HG02870 (cell line): ENCODE measurements at regions not wholly inside any gene's neighbourhood (a gene's known extent, or its start where the extent isn't known, plus 50 kb on each side); places are given as distances from the start of the nearest gene placed in this dataset.

Experiments used
- ATAC-seq: cut with Tn5 transposase; IDR thresholded peaks from one replicate; pipeline ENCODE4 v1.9.1; 2021; ENCODE audit warnings: mild to moderate bottlenecking, moderate library complexity; ENCODE audit not compliant: unreplicated experiment

DNA sequence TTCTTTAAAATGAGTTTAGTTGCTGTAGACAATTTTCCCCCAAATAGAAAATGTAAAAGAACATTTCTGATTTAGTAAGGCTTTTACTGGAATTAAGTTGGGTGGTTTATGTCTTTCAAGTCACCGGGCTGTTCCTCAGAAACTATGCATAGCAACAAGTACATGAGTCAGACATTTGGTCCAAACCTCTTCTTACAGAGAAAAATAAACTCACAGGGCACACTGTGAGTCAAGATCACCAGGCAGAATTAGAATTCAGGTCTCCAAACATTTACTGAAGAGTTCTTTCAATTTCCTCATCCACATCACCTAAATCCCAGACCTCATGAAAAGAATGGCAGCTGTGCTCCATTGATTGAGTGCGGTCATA, 476.1 kb upstream of the SOX5 start:
- ATAC-seq = no peak

DNA sequence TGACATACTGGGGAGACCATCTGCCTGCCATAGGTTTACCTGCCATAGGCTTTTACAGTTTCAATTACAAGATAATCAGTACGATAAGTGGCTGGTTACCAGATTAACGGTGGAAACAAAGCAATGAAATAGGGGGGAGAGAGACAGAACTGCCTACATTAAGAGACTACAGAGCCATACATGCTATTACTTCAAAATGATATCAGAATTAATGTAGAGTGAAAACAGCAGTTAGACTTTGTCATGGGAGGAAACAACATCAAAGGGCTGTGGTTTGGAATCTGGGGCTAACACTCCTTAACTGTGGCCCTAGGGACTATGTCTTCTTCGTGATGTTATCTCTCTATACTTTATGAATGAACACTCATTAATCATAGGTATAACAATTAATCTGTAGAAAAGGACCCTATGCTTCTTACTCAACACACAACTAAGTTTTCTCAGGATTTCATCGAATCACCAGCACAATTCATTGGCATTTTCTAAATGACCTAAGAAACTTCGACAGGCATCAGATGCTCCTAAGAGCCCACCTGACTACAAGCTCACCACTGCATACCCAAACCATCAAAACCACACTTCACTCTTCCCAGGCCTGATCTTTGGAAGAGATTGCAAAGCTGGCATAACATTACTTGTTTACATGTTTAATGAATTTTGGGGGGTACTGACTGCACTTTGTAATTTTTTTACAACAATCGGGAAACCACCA, 475.6 kb upstream of the SOX5 start:
- ATAC-seq = no peak

DNA sequence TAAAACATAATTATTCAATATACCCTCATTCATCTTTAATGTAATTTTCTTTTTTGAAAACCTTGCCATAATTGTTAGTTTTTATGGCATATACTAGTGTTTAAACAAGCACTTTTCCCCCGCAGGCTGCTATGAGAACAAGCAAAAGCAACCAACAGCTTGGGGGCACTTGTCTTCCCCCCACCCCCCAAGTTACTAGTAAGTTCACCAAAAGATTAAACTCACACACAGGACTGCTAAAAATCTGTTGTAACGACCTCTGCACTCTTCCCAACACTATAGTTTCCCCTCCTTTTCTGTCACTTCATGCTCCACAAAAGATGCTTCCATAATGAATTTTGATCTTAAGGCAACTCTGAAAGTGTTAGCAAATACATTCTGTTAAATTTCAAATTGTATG, 474.9 kb upstream of the SOX5 start:
- no peak for ATAC-seq

DNA sequence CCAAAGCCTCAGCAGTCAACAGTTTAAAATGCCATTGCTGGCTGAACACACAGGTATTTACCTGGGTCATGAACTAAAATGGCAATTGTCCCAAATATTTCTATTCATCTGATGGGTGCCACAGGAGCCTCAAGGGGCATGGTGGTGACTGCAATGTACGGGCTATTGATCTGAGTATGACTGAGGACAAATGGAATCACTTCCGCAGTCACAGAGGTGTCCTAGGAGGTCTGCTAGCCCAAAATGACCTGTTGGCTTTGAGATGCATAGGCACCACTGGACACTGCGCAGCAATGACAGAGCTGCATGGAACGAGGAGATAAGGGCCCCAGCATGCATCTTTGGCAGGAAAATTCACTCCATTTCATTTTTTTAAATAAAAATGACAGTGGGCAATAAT, 474.1 kb upstream of the SOX5 start:
- ATAC-seq = no peak

DNA sequence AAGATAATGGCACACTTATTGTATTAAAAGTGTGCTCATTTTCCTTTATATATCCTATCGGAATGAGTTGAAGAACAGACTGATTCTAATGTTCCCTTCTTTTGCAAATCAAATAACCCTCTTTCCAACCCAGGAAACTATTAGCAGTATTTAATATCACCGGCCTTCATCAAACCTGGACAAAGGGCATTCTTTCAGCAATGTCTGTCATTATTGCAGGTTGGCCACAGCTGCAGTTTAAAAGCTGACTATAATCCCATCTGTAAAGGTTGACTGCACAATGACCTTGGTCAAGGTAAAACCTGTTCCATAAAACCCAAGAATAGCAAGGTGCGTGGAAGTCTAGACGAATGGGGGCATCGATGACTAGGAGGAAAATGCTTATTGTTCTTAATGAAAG, 472.3 kb upstream of the SOX5 start:
- ATAC-seq = no peak

DNA sequence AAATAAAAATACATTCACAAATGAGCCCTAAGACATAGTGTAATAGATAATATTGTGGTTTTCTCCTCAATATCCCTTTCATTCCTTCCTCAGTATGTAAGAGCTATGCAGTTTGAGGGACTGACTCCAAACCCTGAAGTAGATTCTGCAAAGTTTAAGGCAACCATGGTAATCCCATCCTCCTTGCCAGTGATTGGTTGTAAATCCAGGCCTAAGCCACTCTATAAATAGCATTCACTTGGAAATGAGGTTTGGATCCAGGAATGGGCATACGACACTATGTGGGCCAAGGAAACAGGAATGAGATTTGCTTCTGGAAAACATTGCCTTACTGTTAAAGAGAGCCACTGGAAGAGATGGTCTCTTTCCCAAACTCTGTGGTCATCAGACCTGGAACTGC, 468.7 kb upstream of the SOX5 start:
- no peak for ATAC-seq

DNA sequence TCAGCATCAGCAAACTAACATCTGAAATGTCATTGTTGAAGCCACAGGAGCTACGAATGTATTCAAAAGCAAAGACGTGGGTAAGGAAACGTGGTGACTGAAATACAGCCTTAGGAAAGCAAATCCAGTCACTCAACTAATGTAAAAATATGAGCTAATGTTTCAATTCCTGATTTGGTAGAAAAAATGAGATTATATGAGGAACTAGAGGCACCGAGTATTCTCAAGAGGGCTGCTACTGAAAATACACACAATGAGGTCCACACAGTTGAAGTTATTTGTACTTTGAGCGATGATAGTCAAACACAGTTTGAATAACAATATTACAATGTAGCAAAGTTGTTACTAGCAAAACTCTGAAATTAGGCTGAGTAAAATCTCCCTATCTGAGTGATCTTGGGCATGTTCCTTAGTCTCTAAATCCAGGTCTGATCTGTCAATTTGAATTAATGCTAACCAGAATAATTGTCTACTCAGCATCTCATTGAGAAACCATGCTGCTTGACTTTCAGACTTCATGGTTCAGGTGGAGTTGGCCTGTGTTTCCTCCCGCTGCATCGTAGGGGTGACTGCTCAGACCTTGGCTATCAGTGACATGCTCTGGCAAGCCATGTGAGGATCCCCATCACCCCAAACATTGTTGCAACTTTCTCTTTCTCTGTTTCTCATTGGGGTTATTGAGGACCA, 467.1 kb upstream of the SOX5 start:
- ATAC-seq = no peak

DNA sequence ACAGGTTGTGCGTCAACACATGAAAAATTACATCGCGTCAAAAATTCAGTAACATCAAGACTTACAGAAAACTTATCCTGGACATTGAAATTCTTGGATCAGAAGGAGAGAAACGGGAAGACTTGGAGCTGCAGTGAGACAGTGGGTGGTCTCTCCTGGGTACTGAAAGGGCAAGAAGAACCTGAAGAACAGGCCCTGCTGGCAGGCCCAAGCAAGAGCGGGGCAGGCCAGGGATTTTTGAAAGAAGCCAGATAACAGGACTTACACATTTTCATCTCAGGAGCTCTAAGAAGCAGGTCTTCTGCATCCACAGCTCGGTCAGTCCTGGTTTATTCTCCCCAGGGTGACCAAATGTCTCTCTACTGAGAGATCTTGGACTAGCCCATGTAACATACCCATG, 466.5 kb upstream of the SOX5 start:
- no peak for ATAC-seq

DNA sequence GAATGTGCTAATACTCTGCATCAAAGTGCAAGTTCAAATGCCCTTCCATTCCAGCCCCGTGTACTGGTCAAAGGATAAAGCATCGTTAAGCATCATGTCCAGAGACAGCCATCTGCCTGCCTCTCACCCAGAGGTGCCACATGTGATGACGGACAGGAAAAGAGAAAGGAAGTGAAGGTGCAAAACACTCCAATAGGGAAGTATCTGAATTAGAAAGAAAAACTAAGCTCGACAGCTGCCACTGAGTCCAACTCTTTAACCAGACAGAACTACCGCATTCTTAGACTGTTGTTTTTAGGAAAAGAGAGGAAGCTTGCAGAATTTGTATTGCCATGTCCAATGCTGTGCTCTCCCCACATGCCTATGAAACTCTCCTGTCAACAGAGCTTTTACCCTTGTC, 465.0 kb upstream of the SOX5 start:
- ATAC-seq = no peak

DNA sequence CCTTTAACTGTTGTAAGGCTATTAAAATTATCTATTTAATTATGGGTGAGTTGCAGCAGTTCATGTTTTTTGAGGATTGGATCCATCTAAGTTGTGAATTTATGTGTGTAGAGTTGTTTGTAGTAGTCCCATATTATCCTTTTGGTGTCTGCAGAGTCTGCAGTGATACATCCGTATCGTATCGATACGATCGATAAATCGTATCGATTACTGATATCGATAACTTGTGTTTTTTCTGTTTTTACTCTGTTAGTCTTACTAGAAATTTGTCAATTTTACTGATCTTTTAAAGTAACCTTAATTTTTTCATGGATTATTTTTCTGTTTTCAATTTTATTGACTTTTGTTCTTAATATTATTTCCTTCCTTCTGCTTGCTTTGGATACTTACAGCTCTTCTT, 462.5 kb upstream of the SOX5 start:
- ATAC-seq = no peak

DNA sequence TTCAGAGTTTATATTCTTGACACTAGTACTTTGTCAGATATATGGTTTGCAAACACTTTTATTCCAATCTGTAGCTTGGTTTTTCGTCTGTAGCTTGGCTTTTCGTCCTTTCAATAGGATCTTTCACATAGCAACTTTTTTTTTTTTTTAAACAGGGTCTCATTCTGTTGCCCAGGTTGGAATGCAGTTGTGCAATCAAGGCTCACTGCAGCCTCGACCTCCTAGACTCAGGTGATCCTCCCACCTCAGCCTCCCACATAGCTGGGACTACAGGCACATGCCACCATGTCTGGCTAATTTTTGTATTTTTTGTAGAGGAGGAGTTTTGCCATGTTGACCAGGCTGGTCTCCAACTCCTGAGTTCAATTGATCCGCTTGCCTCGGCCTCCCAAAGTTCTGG, 460.4 kb upstream of the SOX5 start:
- no peak for ATAC-seq

DNA sequence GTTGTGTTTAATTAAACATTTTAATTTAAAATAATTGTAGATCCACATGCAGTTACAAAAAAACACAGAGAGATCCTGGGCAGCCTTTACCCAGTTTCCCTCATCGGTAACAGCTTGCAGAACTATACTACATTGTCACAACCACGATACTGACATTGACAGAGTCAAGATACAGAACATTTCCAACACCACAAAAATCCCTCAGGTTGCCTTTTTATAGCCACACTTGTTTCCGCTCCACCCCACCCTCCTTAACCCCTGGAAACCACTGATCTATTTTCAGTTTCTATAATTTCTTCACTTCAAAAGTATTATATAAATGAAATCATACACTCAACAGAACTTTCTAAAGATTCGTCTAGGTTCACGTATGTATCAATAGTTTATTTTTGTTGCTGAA, 458.8 kb upstream of the SOX5 start:
- ATAC-seq = no peak

DNA sequence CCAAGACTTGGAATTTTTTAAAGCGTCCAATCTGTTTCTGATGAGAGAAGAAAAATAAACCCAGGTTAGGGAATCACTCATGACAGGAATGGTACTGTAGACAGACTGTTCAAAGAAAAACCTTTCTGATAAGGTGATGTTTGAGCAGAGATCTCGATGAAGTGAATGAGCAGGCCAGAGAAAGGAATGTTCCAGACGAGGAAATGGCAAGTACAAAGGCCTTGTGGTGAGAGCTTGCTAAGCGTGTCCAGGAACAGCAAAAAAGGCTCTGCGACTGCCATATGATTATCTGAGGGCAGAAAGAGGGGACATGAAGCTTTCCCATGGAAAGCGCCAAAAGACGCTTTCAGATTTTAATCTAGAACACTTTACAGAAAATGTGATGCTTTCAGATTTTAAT, 458.4 kb upstream of the SOX5 start:
- no peak for ATAC-seq

DNA sequence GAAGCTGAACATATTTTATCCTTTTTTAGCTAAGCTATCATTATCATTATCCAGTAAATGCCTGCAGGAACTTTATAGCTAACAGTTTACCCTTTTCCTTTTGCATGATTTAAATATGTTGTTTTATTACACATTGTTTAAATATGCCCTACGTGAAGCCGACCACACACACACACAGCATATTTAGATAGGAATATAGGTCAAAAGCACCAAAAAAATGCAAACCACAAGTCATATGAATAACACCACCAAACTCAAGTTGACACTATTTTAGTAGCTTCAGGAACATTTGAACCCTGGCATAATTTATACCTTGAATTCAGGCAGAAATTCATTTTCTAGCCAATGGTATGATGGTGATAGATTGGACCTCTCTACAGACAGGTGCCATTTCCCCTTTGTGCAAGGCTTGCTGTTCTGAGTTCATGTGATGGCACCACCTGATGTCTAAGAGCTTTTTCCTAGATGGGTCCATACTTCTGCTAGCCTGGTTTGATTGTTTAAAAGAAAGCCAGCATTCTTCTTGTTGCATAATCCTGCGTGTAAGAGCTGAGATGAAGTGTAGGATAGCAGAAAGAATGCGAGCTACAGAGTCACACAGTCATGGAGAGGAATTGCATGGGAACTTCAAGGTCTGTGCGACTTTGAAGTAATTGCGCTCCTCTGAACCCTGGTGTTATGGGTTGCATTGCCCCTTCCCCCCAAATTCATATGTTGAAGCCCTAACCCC, 454.8 kb upstream of the SOX5 start:
- ATAC-seq = no peak

DNA sequence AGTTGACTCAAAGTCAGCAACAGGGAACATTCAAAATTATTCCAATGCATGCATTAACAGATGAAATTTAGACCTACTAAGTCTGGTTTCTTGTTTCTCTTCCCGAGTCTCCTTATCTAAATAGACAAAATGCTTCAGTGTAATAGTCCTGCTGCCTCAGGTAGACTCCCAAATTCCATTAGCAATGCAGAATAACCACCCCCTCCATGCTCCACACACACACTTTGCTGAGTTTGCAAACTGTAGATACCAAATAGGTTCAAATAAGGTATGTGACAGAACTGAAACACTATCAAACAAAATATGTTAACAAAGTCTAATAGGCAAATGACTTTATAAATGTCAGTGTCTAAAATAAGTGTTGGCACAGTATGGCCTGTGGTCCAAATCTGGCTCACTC, 451.1 kb upstream of the SOX5 start:
- ATAC-seq = no peak

DNA sequence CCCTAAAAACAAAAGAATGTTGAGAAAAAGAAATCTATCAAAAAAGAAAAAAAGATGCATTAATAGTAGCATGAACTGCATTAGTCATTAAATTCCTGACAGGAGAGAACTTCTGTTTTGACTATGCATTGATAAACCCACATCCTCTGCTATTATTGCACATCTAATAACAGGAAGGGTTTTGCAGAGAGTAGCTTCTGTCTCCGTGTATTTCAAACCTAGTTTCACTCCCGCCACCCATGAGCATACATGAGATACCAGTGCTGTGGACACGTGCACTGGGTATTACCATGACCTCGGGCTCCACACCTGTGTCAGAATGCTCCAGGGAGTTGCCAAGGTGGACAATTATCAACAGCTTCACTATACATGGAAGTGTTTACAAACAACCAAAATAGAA, 449.1 kb upstream of the SOX5 start:
- ATAC-seq = peak; percentile 74

DNA sequence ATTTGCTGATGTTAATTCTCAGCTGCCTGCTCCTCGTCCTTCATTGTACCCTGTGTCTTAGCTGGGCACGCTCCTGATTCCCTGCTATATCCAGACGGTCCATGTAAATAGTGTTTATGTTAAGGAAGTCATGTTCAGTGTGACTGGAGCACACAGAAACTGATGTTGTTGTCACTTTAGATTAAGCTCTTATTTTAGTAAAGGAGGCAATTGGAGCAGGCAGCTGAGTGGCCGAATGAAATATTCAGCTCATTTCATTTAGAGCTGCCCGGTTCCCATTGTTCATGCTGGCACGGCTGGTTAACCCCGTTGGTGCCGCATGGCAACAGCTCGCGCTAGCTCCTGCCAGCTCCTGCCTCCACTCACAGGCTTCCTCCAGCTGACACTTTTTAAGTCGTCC, 446.8 kb upstream of the SOX5 start:
- no peak for ATAC-seq

DNA sequence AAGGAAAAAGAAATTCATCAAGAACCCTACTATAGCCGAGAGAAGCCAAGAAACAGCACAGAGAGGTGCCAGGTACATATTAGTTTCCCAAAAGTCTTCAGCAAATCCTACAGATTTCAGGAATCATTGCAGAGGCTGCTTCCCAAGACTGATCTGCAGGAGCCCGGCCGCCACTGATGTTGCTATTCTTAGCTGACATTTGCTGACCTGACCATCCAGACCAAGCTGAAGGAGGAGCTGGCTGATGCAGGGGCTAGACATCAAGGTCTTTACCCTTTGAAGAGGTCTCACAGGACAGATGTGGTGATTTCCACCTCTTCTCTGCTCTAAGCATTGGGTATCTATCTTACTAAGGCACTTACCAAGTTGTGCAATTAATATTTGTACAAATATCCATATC, 444.8 kb upstream of the SOX5 start:
- ATAC-seq = no peak

DNA sequence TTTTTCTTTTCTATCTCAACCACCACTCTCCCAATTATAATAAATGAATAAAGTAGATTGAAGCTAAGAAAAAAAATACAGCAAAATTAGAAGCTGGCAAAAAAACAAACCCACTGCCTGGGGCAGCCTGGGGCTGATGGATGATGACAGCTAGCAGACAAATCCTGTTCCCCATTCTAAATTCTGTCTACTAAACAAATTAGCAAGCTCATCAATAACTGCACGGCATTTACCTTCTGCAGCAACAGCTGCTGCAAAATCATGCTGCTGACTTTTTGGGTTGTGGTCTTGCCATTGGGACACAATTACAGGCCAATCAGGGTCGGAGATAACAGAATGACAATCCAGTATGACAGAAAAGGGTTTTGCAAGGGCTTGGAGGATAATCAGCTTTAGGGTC, 443.6 kb upstream of the SOX5 start:
- no peak for ATAC-seq

DNA sequence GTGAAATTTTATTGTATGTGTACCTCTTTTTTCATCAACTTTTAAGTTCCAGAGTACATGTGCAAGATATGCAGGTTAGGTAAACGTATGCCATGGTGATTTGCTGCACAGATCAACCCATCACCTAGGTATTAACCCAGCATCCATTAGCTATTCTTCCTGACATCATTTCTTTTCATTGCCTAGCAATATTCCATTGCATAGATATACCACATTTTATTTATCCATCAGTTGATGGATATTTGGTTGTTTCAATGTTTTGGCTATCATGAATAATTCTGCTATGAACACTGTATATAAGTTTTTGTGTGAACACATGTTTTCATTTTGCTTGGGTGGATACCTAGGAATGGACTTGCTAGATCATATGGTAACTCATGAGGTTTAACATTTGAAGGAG, 439.9 kb upstream of the SOX5 start:
- ATAC-seq = no peak

DNA sequence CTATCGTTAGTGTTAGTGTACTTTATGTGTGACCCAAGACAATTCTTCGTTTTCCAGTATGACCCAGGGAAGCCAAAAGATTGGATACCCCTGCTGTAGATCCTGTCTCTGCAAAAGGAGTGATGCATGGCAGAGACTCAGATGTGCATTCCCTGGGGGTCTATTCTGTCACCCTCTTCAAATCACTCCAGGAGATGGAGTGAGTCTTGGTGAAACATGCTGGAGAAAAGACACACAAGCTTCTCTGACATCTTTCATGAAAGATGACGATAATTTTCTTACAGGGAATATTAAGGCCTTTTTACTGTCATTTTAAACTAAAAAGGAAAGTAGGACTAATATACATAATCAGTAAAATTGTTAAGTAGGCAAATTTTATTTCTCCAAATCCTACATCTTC, 437.9 kb upstream of the SOX5 start:
- no peak for ATAC-seq

DNA sequence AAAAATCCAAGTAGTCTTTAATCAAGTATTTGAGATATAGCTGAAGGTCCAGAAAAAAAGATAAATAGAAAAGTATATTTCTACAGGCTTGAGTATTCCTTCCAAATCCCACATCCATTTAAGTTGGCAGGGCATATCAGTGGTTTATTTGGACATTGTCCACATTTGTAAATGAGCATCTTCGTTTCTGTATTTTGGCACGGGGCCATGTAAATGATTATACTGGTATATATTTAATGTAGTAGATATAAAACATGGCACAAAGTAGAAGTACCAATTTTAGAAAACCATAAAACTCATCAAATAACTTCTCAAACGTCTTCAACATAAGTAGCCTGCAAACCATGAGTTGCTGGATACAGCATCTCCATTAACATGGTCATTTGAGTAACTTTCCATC, 437.4 kb upstream of the SOX5 start:
- no peak for ATAC-seq
